Middle frontal gyrus (tissue), 1 donor: ENCODE measurements at regions not wholly inside any gene's neighbourhood (a gene's known extent, or its start where the extent isn't known, plus 50 kb on each side); places are given as distances from the start of the nearest gene placed in this dataset.

Source experiments
- DNase-seq: peaks from one replicate; pipeline ENCODE4 v3.0.0-alpha.2; 2015; ENCODE audit warnings: low spot score; ENCODE audit errors: extremely low spot score

DNA sequence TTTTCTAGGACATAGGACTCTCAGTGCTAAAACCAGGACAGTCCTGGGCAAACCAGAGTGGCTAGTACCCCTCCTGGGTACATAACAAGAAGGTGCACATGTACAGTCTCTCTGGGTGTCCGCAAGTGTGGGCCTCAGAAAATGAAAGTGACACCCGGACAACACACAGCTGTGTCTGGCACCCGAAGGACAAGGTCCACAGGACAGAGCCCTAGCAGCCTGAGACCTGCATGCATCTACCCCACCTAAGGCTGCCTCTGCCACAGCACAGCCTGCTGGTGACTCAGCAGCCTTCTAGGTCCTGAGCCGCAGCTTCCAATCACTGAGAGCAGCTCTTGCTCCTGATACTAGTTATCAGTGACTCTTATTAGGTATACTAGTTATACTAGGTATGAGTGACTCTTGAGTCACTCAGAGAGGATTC, 784.1 kb upstream of the TBX3 start:
- no peak for DNase-seq

DNA sequence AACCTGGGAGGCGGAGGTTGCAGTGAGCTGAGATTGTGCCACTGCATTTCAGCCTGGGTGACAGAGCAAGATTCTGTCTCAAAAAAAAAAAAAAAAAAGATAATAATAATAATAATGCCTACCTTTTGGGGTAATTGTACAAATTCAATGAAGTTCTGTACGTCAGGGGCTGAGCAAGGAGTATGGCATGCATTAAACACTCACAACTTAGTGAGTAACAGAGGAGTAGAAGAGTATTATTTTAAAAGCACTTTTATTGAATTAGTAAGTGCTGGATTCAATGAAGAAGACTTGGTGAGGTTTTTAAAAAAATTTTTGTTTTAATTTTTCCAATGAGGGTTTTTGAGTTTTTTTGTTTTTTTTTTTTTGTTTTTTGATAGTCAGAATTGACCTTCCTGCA, 783.6 kb upstream of the TBX3 start:
- no peak for DNase-seq

- no peak for DNase-seq
These were observed 782.1 kb upstream of the TBX3 start for GRCh38 chr12:115466076-115466475.

GRCh38 chr12:115464661-115465060, 780.7 kb upstream of the TBX3 start:
- DNase-seq: no peak

GRCh38 chr12:115464111-115464581, 780.2 kb upstream of the TBX3 start:
- DNase-seq: no peak

DNA sequence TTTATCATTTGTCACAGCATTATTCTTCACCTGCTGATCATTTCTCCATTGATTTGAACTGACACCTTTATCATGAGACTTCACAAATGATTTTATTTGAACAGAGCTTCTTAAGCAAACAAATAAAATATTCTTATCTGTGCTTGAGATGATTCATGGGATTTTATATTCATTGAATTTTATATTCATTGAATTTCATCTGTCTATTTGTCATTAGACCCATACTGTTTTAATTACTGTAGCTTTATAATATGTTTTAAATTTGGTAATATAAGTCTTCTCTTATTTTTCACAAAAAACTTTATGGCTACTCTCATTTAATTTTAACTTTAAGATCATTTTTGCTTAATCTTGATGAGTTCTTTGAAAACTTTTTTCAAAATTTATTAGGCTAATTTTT, 777.4 kb upstream of the TBX3 start:
- no peak for DNase-seq

GRCh38 chr12:115457798-115458197, 773.8 kb upstream of the TBX3 start:
- no peak for DNase-seq

GRCh38 chr12:115456946-115457689, 773.1 kb upstream of the TBX3 start:
- no peak for DNase-seq

DNA sequence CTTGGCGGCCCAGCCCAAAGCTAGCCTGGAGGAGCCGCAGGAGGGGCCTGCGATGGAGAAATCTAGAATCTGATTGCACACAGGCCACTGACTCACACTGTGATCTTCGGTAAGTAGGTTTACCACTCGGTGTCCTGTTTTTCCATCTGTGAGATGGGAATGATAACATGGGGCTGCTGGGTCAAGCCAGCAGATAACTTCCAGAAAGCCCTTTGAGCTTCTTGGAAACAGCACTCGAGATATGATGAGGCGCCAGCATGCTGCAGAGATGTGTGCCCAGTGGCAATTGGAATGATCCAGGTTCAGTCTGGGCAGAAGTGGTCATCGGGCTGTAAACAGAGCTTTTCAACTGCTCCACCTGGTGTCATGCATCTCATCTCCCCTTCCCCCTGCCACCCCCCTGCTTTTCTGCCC, 771.3 kb upstream of the TBX3 start:
- DNase-seq: no peak

GRCh38 chr12:115452751-115453281, 768.8 kb upstream of the TBX3 start:
- DNase-seq: no peak

- DNase-seq: no peak
These were observed 768.1 kb upstream of the TBX3 start for GRCh38 chr12:115451780-115452736.

GRCh38 chr12:115451151-115451779, 767.3 kb upstream of the TBX3 start:
- DNase-seq: no peak

DNA sequence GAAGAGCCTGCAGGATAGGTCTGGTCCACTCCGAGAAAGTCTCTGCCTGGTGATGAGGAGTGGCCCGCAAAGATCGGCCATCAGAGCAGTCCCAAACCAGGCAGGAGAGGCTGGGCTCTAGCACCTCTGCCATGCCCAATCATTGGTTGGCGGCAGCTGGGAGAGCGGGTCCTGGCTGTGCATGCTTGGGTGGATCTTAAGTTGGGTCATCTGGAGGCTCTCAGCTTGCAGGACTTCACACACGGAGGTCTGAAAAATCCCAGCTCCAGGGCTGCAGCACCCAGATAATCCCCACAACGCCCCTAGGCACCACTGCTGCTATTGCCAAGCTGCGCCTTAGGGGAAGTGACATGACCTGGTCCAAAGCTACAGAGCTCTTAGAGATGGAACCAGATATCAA, 766.7 kb upstream of the TBX3 start:
- no peak for DNase-seq

DNA sequence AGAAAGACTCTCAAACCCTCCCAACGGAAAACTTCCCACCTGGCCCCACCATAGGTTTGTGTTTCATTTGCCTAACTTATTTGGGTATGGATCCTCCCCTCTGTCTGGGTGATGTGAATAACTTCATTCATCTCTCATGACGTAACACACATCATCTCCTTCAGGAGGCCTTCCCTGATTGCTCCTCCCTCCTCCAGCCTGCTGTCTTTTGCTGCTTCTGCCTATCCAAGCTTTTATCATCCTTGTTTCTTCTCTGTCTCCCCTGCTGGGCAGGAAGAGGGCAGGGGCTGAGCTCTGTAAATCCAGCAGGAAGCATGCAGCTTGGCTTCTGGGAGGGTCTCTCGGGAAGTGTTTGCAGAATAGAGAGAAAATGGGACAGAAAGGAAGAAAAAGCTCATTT, 766.0 kb upstream of the TBX3 start:
- no peak for DNase-seq

DNA sequence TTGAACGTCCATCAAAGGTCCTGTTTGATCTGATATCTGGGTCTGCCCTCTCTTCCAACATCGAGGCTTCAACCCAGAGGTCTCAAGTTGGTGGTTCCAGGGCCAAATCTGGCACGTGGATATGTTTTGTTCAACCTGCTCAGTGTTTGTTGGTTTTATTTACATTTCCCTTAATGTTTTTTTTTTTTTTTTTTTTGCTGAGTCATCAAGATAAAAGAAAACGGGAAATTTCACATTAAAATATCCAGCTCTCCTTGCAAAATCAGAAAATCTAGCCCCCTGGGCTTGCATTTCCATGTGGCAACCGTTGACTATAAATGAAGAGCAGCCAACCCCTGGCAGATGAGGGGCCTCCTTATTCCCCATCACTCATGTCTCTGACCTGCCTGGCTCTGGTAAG, 765.6 kb upstream of the TBX3 start:
- no peak for DNase-seq

DNA sequence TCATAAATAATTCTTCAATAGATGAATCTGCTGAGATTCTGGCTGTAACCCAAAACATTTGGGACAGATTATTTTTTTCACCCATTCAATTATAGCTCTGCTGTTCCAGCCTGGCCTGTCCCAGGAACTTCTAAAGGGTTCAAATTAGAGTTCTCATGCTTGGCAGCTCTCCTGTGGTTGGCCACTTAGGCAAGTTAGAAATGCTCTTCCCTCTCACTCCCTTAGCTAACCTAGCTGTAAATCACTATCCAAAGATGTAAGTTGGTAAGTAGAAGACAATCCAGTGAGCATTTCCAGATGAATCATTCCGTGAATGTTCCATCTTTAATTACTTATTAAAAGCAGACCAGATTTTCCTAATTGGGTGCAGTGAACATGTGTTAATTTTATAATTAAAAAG, 760.4 kb upstream of the TBX3 start:
- no peak for DNase-seq

GRCh38 chr12:115443351-115443938, 759.5 kb upstream of the TBX3 start:
- DNase-seq: no peak

DNA sequence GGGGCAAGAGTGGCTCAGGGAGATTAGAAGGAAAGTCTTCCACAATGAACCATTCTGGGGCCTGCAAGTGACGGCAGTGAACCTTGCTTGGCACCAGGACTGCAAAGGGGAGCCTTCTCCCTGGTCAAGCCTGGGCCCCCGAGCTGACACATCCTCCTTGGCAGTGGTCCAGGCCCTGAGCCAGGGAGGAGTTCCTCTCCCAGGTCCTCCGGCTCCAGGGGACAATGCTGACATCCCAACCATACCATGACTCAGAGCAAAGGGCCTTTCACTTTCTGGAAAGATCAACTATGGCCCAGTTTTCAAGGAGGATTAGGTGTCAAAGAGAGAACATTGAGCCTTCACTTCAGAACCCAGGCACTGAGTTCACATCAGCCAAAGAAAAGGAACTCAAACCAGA, 756.5 kb upstream of the TBX3 start:
- DNase-seq: no peak

- DNase-seq: no peak
These were observed 755.1 kb upstream of the TBX3 start for GRCh38 chr12:115439008-115439601.

GRCh38 chr12:115438314-115438713, 754.3 kb upstream of the TBX3 start:
- no peak for DNase-seq

DNA sequence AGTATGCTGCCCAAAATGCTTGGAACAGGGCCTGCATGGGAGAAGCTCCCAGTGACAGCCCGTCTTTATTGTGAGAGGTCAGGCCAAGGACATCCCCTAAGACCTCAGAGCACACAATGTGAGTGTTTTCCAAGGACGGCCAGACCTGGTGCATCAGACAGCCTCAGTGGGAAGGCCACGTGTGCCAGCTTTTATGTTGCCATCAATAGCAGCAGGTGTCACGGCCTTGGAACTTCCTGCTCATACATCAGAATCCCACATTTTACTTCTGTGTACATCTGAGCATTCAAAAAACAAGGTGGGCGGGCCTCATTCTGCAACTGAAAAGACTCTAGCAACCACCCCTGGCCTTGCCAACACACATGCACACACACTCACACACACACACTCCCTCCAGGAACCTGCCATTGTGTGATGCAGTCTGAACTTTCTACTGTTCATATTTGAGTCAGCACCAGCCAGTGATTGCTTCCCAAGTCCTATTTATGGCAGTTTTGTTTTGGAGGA, 753.1 kb upstream of the TBX3 start:
- no peak for DNase-seq
